NT2/D1 (cell line): ENCODE measurements at regions not wholly inside any gene's neighbourhood (a gene's known extent, or its start where the extent isn't known, plus 50 kb on each side); places are given as distances from the start of the nearest gene placed in this dataset.

Experiments used
- SUZ12 ChIP-seq: IDR thresholded peaks from 2 replicates; pipeline ENCODE4 v1.6.1; 2011; ENCODE audit not compliant: insufficient read length, insufficient read depth; ENCODE audit errors: extremely low read depth
- YY1 ChIP-seq: IDR thresholded peaks from 2 replicates; pipeline ENCODE4 v1.6.1; 2011; ENCODE audit not compliant: insufficient read length, insufficient read depth
- ZNF274 ChIP-seq: IDR thresholded peaks from 2 replicates; pipeline ENCODE4 v1.6.1; 2011; ENCODE audit warnings: mild to moderate bottlenecking, low read depth, low read length

GRCh38 chr12:125355614-125356013, 290.4 kb downstream of the AACS start:
- TF ChIP-seq YY1, result no peak
- no peak for TF ChIP-seq ZNF274
- TF ChIP-seq SUZ12, result no peak
